Tibial nerve (tissue), 4 donors: ENCODE measurements at regions not wholly inside any gene's neighbourhood (a gene's known extent, or its start where the extent isn't known, plus 50 kb on each side); places are given as distances from the start of the nearest gene placed in this dataset.

Experiments used
- DNase-seq, 2 donors: peaks; one replicate each; pipeline ENCODE4 v3.0.0-alpha.2; 2019; ENCODE audit warnings: low spot score in 2 of 2
- H3K27ac ChIP-seq, 4 donors: fragments of 200-600 bp; sonication (generic) in 3 of 4; one replicate each; pipeline ENCODE4 v1.5.1; 2017 to 2019; ENCODE audit warnings: mild to moderate bottlenecking in 1 of 4
- H3K27me3 ChIP-seq, 2 donors: fragments of 200-600 bp; sonication (generic) in 1 of 2; one replicate each; pipeline versions ENCODE4 v1.5.1 to v1.6.0; 2017 to 2019
- H3K36me3 ChIP-seq, 3 donors: fragments of 200-600 bp; sonication (generic); one replicate each; pipeline ENCODE4 v1.5.1; 2018 to 2019
- H3K4me1 ChIP-seq, 4 donors: fragments of 200-600 bp; sonication (generic) in 3 of 4; one replicate each; pipeline ENCODE4 v1.5.1; 2017 to 2019
- H3K4me3 ChIP-seq, 4 donors: fragments of 200-600 bp; sonication (generic) in 3 of 4; one replicate each; pipeline ENCODE4 v1.5.1; 2017 to 2019; ENCODE audit warnings: mild to moderate bottlenecking in 1 of 4, moderate library complexity in 1 of 4
- H3K9me3 ChIP-seq, 4 donors: fragments of 200-600 bp; sonication (generic) in 3 of 4; one replicate each; pipeline ENCODE4 v1.5.1; 2017 to 2019
- EP300 ChIP-seq, 2 donors: sonication (generic); formaldehyde crosslinking; IDR thresholded peaks; one replicate each; pipeline ENCODE4 v1.6.1; 2017; ENCODE audit warnings: antibody characterized with exemption in 2 of 2, mild to moderate bottlenecking in 1 of 2
- POLR2A ChIP-seq, 2 donors: fragments of 450-650 bp; IDR thresholded peaks; one replicate each; pipeline ENCODE4 v1.6.1; 2017; ENCODE audit warnings: antibody characterized with exemption in 2 of 2, mild to moderate bottlenecking in 2 of 2, moderate library complexity in 2 of 2
- WGBS, 2 donors: methylation state at CpG; one replicate each; pipeline ENCODE4 v1.1.5; 2018; 5-methylcytosine and 5-hydroxymethylcytosine counted together
- TF ChIP-seq, protein P1 (sequence below), 5 experiments: fragments of 200-600 bp in 3 of 5; fragments of 450-650 bp in 2 of 5; sonication (generic) in 3 of 5; IDR thresholded peaks; one replicate each; pipeline ENCODE4 v1.5.1; 2016 to 2019; ENCODE audit warnings: antibody characterized with exemption in 5 of 5, mild to moderate bottlenecking in 3 of 5, moderate library complexity in 2 of 5

DNA sequence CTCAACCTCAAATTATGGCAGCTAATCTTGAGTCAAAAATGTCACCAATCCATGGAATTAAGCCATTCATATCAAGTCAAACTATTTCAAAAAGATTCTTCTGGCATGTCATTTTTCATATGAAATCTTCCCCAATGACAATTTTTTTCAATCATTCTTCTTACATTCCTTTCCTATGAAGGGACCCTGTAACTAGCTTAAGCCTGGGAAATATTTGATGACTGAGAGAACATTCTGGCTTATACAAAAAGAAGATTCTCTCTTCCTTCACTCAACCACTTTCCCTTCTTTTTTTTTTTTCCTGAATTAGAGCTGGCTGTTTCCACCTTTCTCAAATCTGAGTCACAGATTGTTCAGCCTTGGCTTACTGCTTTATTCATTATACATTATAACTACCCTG lies 903.7 kb downstream of the FAM181B start:
- H3K4me1 ChIP-seq, result no peaks in the 10 kb centered on the region
- DNase-seq, result no peak
- no peaks in the 10 kb centered on the region for H3K36me3 ChIP-seq
- no peak overlapping the region for H3K4me3 ChIP-seq
- H3K9me3 ChIP-seq, result peaks cover 0 to 11% (median 0%) of the 10 kb centered on the region in 4 donors
- H3K27ac ChIP-seq, result no peak overlapping the region
- H3K27me3 ChIP-seq, result no peaks in the 10 kb centered on the region
- TF ChIP-seq POLR2A (IDR thresholded peaks at IDR 0.05) (no peak), EP300 (IDR thresholded peaks at IDR 0.05) (no peak)
- TF ChIP-seq, protein P1, sequence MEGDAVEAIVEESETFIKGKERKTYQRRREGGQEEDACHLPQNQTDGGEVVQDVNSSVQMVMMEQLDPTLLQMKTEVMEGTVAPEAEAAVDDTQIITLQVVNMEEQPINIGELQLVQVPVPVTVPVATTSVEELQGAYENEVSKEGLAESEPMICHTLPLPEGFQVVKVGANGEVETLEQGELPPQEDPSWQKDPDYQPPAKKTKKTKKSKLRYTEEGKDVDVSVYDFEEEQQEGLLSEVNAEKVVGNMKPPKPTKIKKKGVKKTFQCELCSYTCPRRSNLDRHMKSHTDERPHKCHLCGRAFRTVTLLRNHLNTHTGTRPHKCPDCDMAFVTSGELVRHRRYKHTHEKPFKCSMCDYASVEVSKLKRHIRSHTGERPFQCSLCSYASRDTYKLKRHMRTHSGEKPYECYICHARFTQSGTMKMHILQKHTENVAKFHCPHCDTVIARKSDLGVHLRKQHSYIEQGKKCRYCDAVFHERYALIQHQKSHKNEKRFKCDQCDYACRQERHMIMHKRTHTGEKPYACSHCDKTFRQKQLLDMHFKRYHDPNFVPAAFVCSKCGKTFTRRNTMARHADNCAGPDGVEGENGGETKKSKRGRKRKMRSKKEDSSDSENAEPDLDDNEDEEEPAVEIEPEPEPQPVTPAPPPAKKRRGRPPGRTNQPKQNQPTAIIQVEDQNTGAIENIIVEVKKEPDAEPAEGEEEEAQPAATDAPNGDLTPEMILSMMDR (IDR thresholded peaks at IDR 0.05), result no peak

DNA sequence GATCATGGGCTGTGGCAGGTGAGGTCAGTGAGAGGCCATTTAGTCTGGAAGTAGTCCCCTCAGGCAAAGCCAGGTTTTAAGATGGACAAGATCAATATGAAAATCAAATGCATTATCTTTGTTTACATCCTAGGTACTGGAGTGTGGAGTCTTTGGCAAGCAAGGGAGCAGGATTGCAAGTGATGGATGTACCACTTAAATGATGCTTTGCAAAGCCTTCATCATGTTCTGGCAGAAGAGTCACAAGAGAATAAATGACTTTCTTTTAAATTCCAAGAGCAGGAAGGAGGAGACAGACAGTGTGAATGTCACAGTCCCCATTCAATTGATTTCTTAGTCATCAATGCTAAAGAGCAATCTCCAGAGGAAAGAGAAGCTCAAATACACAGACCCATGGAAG lies 908.3 kb downstream of the FAM181B start:
- Histone ChIP-seq H3K4me3 (no peak overlapping the region), H3K36me3 (no peaks in the 10 kb centered on the region), H3K4me1 (no peaks in the 10 kb centered on the region), H3K27ac (no peak overlapping the region), H3K27me3 (no peaks in the 10 kb centered on the region), H3K9me3 (no peaks in the 10 kb centered on the region)
- TF ChIP-seq, protein P1 (IDR thresholded peaks at IDR 0.05), result no peak
- TF ChIP-seq POLR2A (IDR thresholded peaks at IDR 0.05) (no peak), EP300 (IDR thresholded peaks at IDR 0.05) (no peak)
- no peak for DNase-seq

DNA sequence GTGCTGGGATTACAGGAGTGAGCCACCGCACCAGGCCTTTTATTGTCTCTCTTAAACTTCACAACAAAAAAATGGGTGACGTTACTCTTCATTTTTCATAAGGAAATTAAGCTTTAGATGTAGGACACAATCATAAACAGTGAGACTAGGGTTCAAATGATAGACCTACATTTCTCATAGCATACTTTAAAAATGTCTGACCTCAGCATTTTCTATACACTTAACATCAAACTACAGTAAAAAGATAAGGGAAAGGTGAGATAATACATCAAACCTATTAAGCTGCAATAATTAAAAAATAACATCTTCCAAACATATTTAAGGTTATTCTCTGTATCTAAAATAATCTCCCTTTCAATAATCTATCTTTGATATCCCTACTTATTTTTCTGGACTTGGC lies 914.2 kb downstream of the FAM181B start:
- Histone ChIP-seq H3K4me1 (no peaks in the 10 kb centered on the region), H3K27me3 (no peaks in the 10 kb centered on the region), H3K36me3 (no peaks in the 10 kb centered on the region), H3K9me3 (no peaks in the 10 kb centered on the region), H3K27ac (no peak overlapping the region), H3K4me3 (no peak overlapping the region)
- no peak for DNase-seq
- 67 to 93% methylated on average over 2 of the region's 2 CpGs for WGBS, 2 donors
- TF ChIP-seq, protein P1 (IDR thresholded peaks at IDR 0.05), result no peak
- TF ChIP-seq EP300 (IDR thresholded peaks at IDR 0.05), result no peak
- no peak for TF ChIP-seq POLR2A (IDR thresholded peaks at IDR 0.05)

DNA sequence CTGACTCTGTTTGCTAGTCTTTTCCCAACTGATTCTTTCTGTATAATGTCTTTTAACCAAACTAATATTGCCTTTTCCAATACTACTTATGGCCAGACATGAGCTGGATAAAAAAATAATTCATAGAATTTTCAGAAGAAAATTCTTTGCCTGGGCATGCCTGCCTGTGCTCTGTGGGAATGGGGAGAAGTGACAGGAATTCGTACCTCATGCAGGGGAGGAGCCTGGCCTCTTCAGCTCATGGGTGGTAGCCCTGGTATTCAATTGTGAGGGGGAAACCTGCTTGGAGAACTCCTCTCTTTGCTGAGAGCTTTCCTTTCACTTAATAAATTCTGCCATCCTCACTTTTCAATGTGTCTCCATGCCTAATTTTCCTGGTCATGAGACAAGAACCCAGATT lies 928.8 kb downstream of the FAM181B start:
- no peak overlapping the region for H3K27ac ChIP-seq
- H3K4me3 ChIP-seq, result no peak overlapping the region
- H3K27me3 ChIP-seq, result no peaks in the 10 kb centered on the region
- DNase-seq, result no peak
- WGBS, 2 donors, result 44 to 52% methylated on average over 1 of the region's 1 CpG
- no peaks in the 10 kb centered on the region for H3K4me1 ChIP-seq
- H3K36me3 ChIP-seq, result no peaks in the 10 kb centered on the region
- TF ChIP-seq POLR2A (IDR thresholded peaks at IDR 0.05) (no peak), EP300 (IDR thresholded peaks at IDR 0.05) (no peak)
- TF ChIP-seq, protein P1 (IDR thresholded peaks at IDR 0.05), result no peak
- H3K9me3 ChIP-seq, result peaks cover 0 to 3% (median 0%) of the 10 kb centered on the region in 4 donors

DNA sequence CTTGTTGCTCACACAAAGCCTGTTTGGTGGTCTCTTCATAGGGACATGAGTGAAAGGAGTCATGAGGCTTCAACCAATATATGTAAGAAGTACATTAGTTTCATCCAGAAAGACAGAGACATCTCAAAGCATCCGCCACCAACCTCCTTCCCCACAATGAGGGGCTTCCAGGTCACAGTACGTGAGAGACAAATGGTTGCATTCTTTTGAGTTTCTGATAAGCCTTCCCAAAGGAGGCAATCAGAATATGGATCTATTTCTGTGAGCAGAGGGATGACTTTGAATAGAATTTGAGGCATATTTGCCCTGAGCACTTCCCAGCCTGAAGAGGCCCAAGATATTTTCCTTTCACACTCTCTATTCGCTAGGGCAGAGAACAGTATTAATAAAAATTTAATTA lies 931.1 kb downstream of the FAM181B start:
- Histone ChIP-seq H3K4me1 (no peaks in the 10 kb centered on the region), H3K27ac (no peak overlapping the region), H3K36me3 (no peaks in the 10 kb centered on the region), H3K27me3 (no peaks in the 10 kb centered on the region), H3K4me3 (no peak overlapping the region), H3K9me3 (peaks cover 0 to 3% (median 0%) of the 10 kb centered on the region in 4 donors)
- WGBS, 2 donors, result 60 to 85% methylated on average over 3 of the region's 3 CpGs
- DNase-seq, result no peak
- TF ChIP-seq, protein P1 (IDR thresholded peaks at IDR 0.05), result no peak
- TF ChIP-seq EP300 (IDR thresholded peaks at IDR 0.05) (no peak), POLR2A (IDR thresholded peaks at IDR 0.05) (no peak)
